Ishikawa (cell line): ENCODE measurements at regions not wholly inside any gene's neighbourhood (a gene's known extent, or its start where the extent isn't known, plus 50 kb on each side); places are given as distances from the start of the nearest gene placed in this dataset.

ENCODE experiments used
- CEBPB ChIP-seq: IDR thresholded peaks from 2 replicates; pipeline ENCODE4 v1.6.1; 2012
- CREB1 ChIP-seq: IDR thresholded peaks from 2 replicates; pipeline ENCODE4 v1.6.1; 2012; ENCODE audit warnings: low read depth
- EGR1 ChIP-seq: IDR thresholded peaks from 2 replicates; pipeline ENCODE4 v1.6.1; 2012
- EP300 ChIP-seq: IDR thresholded peaks from 2 replicates; pipeline ENCODE4 v1.6.1; 2012; ENCODE audit warnings: borderline replicate concordance
- FOXM1 ChIP-seq: IDR thresholded peaks from 2 replicates; pipeline ENCODE4 v1.6.1; 2012; ENCODE audit warnings: low read depth, borderline replicate concordance
- NFIC ChIP-seq: IDR thresholded peaks from 2 replicates; pipeline ENCODE4 v1.6.1; 2012
- RAD21 ChIP-seq: IDR thresholded peaks from 2 replicates; pipeline ENCODE4 v1.6.1; 2012; ENCODE audit warnings: low read depth
- TAF1 ChIP-seq: IDR thresholded peaks from 2 replicates; pipeline ENCODE4 v1.6.1; 2012; ENCODE audit warnings: low read depth, mild to moderate bottlenecking
- TCF12 ChIP-seq: IDR thresholded peaks from 2 replicates; pipeline ENCODE4 v1.6.1; 2012; ENCODE audit warnings: low read depth
- TEAD4 ChIP-seq: IDR thresholded peaks from 2 replicates; pipeline ENCODE4 v1.6.1; 2012
- YY1 ChIP-seq: IDR thresholded peaks from 2 replicates; pipeline ENCODE4 v1.6.1; 2012; ENCODE audit warnings: low read depth
- ZBTB7A ChIP-seq: IDR thresholded peaks from 2 replicates; pipeline ENCODE4 v1.6.1; 2012; ENCODE audit warnings: low read depth
- TF ChIP-seq, protein P1 (sequence below): IDR thresholded peaks from 2 replicates; pipeline ENCODE4 v1.6.1; 2012
- TF ChIP-seq, protein P2 (sequence below): IDR thresholded peaks from 2 replicates; pipeline ENCODE4 v1.6.1; 2012; ENCODE audit warnings: low read depth, mild to moderate bottlenecking
- TF ChIP-seq, protein P3 (sequence below): IDR thresholded peaks from 2 replicates; pipeline ENCODE4 v1.6.1; 2012

DNA sequence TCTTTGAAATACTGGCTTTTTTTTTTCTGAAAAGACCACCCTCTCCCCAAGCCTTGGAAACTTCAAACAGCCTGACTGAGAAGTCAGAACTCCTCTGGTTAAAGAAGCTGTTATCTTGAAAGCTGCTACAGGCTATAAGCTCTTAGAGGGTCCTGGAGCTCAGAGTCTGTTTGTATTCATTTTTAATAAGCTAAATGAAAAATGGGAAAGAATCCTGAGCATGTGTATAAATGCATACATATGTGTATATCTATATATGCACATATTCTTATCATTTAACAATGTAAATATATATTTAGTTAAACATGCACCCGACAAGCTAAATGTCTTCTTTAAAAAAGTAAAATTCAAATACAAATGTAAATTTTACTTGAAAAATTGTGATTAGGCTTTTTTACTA is 494.9 kb upstream of the POU3F2 start:
- TF ChIP-seq RAD21, result no peak

DNA sequence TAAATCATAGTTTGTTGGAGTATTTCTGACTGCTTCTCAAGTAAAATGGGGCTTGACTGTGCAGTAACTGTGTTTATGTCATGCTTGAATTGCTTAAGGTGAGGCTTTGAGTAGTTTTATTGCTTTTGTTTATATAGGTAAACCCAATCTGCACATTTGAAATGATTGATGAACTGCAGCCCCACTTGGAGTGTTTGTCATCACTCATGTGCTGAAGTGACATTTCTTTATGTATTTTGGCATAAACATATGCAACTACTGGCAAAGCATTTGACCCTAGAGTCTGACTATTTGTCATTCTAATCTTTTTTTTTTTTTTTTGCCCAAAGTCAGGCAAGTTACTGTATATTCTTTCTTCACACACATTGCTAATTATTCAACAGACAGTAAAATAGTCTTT is 491.4 kb upstream of the POU3F2 start:
- no peak for TF ChIP-seq TAF1

DNA sequence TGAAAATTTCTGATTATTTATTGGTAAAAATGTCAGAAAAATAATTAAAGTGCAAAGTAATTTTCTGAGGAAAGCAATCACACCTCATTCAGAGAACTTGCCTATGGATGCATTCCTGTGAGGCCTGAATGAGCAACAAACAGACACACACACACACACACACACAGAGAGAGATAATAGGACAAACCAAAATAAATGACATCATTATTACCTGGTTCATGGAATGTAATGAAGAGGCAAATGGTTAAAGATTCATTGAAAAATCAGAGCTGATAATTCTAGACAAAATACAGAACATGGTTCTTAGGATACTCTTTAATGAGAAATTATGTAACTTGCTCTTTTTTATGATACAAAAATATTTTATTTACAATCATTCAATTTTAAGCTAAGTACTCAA is 490.6 kb upstream of the POU3F2 start:
- no peak for TF ChIP-seq TCF12
- TF ChIP-seq, protein P1, sequence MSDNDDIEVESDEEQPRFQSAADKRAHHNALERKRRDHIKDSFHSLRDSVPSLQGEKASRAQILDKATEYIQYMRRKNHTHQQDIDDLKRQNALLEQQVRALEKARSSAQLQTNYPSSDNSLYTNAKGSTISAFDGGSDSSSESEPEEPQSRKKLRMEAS, result no peak
- TF ChIP-seq, protein P2, sequence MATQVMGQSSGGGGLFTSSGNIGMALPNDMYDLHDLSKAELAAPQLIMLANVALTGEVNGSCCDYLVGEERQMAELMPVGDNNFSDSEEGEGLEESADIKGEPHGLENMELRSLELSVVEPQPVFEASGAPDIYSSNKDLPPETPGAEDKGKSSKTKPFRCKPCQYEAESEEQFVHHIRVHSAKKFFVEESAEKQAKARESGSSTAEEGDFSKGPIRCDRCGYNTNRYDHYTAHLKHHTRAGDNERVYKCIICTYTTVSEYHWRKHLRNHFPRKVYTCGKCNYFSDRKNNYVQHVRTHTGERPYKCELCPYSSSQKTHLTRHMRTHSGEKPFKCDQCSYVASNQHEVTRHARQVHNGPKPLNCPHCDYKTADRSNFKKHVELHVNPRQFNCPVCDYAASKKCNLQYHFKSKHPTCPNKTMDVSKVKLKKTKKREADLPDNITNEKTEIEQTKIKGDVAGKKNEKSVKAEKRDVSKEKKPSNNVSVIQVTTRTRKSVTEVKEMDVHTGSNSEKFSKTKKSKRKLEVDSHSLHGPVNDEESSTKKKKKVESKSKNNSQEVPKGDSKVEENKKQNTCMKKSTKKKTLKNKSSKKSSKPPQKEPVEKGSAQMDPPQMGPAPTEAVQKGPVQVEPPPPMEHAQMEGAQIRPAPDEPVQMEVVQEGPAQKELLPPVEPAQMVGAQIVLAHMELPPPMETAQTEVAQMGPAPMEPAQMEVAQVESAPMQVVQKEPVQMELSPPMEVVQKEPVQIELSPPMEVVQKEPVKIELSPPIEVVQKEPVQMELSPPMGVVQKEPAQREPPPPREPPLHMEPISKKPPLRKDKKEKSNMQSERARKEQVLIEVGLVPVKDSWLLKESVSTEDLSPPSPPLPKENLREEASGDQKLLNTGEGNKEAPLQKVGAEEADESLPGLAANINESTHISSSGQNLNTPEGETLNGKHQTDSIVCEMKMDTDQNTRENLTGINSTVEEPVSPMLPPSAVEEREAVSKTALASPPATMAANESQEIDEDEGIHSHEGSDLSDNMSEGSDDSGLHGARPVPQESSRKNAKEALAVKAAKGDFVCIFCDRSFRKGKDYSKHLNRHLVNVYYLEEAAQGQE, result no peak
- no peak for TF ChIP-seq CREB1
- no peak for TF ChIP-seq ZBTB7A
- TF ChIP-seq, protein P3, sequence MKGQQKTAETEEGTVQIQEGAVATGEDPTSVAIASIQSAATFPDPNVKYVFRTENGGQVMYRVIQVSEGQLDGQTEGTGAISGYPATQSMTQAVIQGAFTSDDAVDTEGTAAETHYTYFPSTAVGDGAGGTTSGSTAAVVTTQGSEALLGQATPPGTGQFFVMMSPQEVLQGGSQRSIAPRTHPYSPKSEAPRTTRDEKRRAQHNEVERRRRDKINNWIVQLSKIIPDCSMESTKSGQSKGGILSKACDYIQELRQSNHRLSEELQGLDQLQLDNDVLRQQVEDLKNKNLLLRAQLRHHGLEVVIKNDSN, result no peak
- TF ChIP-seq NFIC, result no peak
- TF ChIP-seq TAF1, result no peak
- no peak for TF ChIP-seq EGR1
- TF ChIP-seq EP300, result no peak
- no peak for TF ChIP-seq YY1
- TF ChIP-seq CEBPB, result no peak
- no peak for TF ChIP-seq FOXM1

DNA sequence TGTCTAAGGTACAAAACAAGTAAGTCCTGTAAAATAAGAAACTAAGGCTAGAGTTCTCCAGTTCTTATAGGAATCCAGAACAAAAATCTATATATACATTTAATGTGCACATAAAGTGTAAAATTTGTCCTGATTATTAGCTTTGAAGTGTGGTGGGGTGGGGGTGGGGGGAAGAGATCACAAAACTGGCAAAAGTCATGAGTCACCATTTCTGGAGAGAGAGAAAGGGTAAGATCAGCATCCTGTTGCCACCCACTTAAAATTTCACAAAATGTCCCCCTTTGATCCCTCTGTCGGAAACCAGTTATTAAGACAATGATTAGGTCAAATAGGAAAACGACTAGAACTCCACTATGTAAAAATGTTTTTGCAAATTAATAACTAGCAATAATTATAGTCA is 482.0 kb upstream of the POU3F2 start:
- TF ChIP-seq TEAD4 (no peak), EGR1 (no peak), CREB1 (no peak), NFIC (no peak), CEBPB (no peak)
- TF ChIP-seq, protein P2, result no peak

DNA sequence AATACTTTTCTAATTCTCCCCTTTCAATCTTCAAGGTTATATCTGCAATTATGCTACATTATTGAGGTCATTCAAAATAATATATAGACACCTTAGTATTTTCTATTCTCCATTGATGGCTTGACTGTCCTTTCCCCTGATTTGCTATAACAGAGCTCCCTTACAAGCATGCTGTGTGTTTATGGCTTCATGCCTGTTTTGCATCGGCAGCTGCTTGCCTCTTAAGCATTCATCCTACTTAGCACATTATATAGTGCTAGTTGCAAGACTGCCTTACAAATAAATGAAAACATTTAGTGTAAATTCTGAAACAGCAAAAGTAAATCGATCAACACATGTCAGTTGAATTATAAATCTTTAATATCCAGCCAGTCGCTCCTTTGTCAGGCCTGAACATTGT is 476.2 kb upstream of the POU3F2 start:
- TF ChIP-seq CREB1 (no peak), EP300 (no peak), RAD21 (no peak), TAF1 (no peak)
- TF ChIP-seq, protein P3, result no peak
- TF ChIP-seq, protein P2, result no peak

DNA sequence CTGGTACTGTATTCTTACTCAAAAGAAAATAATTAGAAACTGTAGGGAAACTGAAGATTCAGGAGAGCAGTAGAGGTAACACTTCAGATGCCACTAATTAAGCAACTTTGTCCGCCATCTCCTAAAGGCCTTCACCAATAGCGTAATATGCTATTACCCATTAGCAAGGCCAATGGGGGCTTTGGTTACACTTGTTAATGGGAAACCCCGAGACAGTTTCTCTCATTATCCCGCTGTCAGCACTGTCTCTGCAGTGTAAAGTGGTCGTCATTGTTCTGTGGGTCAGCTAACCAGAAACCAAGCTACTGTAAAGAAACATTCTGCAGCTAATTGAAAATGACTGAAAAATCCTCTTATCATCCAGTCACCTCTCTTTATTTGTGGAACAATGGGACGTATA is 468.0 kb upstream of the POU3F2 start:
- TF ChIP-seq FOXM1 (no peak), EP300 (no peak), CREB1 (no peak), EGR1 (no peak), TAF1 (no peak), CEBPB (no peak), TEAD4 (no peak)
- TF ChIP-seq, protein P1, result no peak
- TF ChIP-seq, protein P2, result no peak
